Neural progenitor cell (in vitro differentiated cells): ENCODE measurements at regions not wholly inside any gene's neighbourhood (a gene's known extent, or its start where the extent isn't known, plus 50 kb on each side); places are given as distances from the start of the nearest gene placed in this dataset.

Experiments
- EZH2 ChIP-seq: fragments of 200-600 bp; sonication (generic); IDR thresholded peaks from 2 replicates; pipeline ENCODE4 v1.6.1; 2017; ENCODE audit warnings: antibody characterized with exemption, mild to moderate bottlenecking, moderate library complexity
- EZH2phosphoT487 ChIP-seq: fragments of 200-600 bp; sonication (generic); IDR thresholded peaks from 2 replicates; pipeline ENCODE4 v1.6.1; 2017; ENCODE audit warnings: antibody characterized with exemption
- TF ChIP-seq, protein P1 (sequence below): fragments of 200-600 bp; sonication (generic); IDR thresholded peaks from 2 replicates; pipeline ENCODE4 v1.5.1; 2017; ENCODE audit warnings: antibody characterized with exemption, mild to moderate bottlenecking

DNA sequence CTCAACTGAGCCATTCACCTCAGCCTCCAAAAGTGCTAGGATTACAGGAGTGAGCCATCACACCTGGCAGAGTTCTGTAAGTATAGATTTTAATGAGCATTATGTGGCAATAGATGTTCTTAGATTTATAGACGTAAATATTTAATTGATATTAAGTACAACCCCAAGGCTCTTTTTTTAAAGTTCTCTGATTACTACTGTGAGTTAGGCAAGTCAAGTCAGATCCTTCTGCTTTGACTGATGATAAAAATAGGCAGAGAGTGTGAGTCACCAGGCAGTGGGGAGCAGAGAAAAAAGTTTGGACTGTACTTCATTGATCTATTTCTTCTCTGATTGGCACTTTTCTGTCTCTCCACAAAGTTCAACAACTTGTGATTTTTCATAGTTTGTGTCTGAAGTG is 1379.9 kb downstream of the UQCRFS1 start:
- TF ChIP-seq, protein P1, sequence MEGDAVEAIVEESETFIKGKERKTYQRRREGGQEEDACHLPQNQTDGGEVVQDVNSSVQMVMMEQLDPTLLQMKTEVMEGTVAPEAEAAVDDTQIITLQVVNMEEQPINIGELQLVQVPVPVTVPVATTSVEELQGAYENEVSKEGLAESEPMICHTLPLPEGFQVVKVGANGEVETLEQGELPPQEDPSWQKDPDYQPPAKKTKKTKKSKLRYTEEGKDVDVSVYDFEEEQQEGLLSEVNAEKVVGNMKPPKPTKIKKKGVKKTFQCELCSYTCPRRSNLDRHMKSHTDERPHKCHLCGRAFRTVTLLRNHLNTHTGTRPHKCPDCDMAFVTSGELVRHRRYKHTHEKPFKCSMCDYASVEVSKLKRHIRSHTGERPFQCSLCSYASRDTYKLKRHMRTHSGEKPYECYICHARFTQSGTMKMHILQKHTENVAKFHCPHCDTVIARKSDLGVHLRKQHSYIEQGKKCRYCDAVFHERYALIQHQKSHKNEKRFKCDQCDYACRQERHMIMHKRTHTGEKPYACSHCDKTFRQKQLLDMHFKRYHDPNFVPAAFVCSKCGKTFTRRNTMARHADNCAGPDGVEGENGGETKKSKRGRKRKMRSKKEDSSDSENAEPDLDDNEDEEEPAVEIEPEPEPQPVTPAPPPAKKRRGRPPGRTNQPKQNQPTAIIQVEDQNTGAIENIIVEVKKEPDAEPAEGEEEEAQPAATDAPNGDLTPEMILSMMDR = no peak
- TF ChIP-seq EZH2 (no peak), EZH2phosphoT487 (no peak)
